AG04449 (cell line): ENCODE measurements at regions not wholly inside any gene's neighbourhood (a gene's known extent, or its start where the extent isn't known, plus 50 kb on each side); places are given as distances from the start of the nearest gene placed in this dataset.

ENCODE experiments used
- CTCF ChIA-PET: fragments of 350-600 bp; formaldehyde crosslinking; extraction: SDS; loops from one replicate; lab custom pipeline; 2021; ENCODE audit warnings: antibody characterized with exemption; lab: Yijun Ruan, JAX
- POLR2A ChIA-PET: fragments of 400-600, 350-600 bp; formaldehyde crosslinking; extraction: SDS; loops from one replicate; lab custom pipeline; 2020; ENCODE audit warnings: antibody characterized with exemption, inconsistent platforms; lab: Yijun Ruan, JAX
- DNase-seq: peaks from one replicate; pipeline ENCODE4 v3.0.0-alpha.2; 2010; ENCODE audit warnings: low read depth, low spot score
- H3K4me3 ChIP-seq: 2 replicates; pipeline ENCODE4 v1.5.1; 2011; ENCODE audit warnings: low read depth, mild to moderate bottlenecking, control low read depth, low read length
- CTCF ChIP-seq: IDR thresholded peaks from one replicate; pipeline ENCODE4 v1.5.1; 2011; ENCODE audit warnings: mild to moderate bottlenecking, moderate library complexity, low read length, control low read depth, inconsistent platforms; ENCODE audit not compliant: insufficient read depth; ENCODE audit errors: missing control alignments

- no peak overlapping the region for H3K4me3 ChIP-seq
- POLR2A ChIA-PET = no interaction called here
- no peak for DNase-seq
- TF ChIP-seq CTCF = no peak
- CTCF ChIA-PET = no interaction called here
Measured at GRCh38 chr2:156219491-156220100, 112.9 kb downstream of the NR4A2 start.

GRCh38 chr2:156215656-156216055, 116.9 kb downstream of the NR4A2 start:
- ChIA-PET POLR2A (no interaction called here), CTCF (no interaction called here)
- H3K4me3 ChIP-seq = no peak overlapping the region
- DNase-seq = no peak
- TF ChIP-seq CTCF = no peak

DNA sequence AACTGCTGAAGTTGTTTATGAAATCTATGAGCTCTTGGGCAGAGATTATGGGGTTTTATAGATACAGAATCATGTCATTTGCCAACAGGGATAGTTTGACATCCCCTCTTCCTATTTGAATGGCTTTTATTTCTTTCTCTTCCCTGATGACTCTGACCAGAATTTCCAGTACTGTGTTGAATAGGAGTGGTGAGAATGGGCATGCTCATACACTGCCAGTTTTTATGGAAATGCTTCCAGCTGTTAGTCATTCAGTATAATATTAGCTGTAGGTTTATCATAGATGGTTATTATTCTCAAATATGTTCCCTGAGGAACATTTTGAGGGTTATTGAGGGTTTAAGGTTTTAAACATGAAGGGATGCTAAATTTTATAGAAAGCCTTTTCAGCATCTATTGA, 121.2 kb downstream of the NR4A2 start:
- TF ChIP-seq CTCF = no peak
- ChIA-PET POLR2A (no interaction called here), CTCF (no interaction called here)
- DNase-seq = no peak
- H3K4me3 ChIP-seq = no peak overlapping the region

GRCh38 chr2:156206355-156206754, 126.2 kb downstream of the NR4A2 start:
- CTCF ChIA-PET = no interaction called here
- TF ChIP-seq CTCF = no peak
- H3K4me3 ChIP-seq = no peak overlapping the region
- no peak for DNase-seq
- POLR2A ChIA-PET = no interaction called here

DNA sequence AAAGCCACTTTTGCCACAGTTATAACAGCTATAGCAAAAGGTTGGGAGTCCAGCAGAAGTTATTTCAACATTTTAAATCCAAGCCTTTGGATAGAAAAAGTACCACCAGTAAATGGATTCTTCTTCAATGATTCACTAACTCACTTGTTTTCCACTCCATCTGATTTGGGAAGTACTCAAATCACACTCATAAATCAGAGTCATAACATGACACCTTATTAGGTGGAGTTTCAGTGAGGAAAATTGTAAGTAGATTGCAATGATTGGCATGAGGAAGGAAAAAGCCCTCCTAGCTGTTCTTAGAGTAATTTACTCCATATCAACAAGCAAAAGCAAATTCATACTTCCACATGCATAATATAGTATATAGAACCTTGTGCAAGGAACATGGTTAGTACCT, 132.9 kb downstream of the NR4A2 start:
- ChIA-PET POLR2A (no interaction called here), CTCF (no interaction called here)
- no peak for TF ChIP-seq CTCF
- no peak overlapping the region for H3K4me3 ChIP-seq
- DNase-seq = no peak

GRCh38 chr2:156196031-156196430, 136.5 kb downstream of the NR4A2 start:
- DNase-seq = no peak
- no peak overlapping the region for H3K4me3 ChIP-seq
- no peak for TF ChIP-seq CTCF
- ChIA-PET POLR2A (no interaction called here), CTCF (no interaction called here)
